ENCODE measurements at regions not wholly inside any gene's neighbourhood (a gene's known extent, or its start where the extent isn't known, plus 50 kb on each side); places are given as distances from the start of the nearest gene placed in this dataset.
"Not testable (repeated sequence)": the region's sequence is repeated elsewhere in the genome, so short reads cannot be mapped to it uniquely, and the experiment has no call there.

GRCh38 chr5:162816816-162817215, 620.6 kb upstream of the CCNG1 start:
- H3K4me3 ChIP-seq (ENCODE audit: low read length): no peak overlapping the region
- no peak for DNase-seq (ENCODE audit: low read depth)
- no peak for TF ChIP-seq CTCF (IDR thresholded peaks at IDR 0.05; ENCODE audit: insufficient read depth, low read depth, low read length, missing control alignments)

- TF ChIP-seq CTCF (IDR thresholded peaks at IDR 0.05; ENCODE audit: insufficient read depth, low read depth, low read length, missing control alignments): no peak
- H3K4me3 ChIP-seq (ENCODE audit: low read length): no peak overlapping the region
- no peak for DNase-seq (ENCODE audit: low read depth)
Observed at GRCh38 chr5:162817364-162817763, 620.0 kb upstream of the CCNG1 start.

- not testable (repeated sequence) for DNase-seq (ENCODE audit: low read depth); H3K4me3 ChIP-seq (ENCODE audit: low read length)
Observed at GRCh38 chr5:162821664-162822063, 615.7 kb upstream of the CCNG1 start.

GRCh38 chr5:162824360-162824759, 613.0 kb upstream of the CCNG1 start:
- no peak overlapping the region for H3K4me3 ChIP-seq (ENCODE audit: low read length)
- TF ChIP-seq CTCF (IDR thresholded peaks at IDR 0.05; ENCODE audit: insufficient read depth, low read depth, low read length, missing control alignments): no peak
- no peak for DNase-seq (ENCODE audit: low read depth)

GRCh38 chr5:162837155-162837554, 600.2 kb upstream of the CCNG1 start:
- H3K4me3 ChIP-seq (ENCODE audit: low read length): no peak overlapping the region
- no peak for DNase-seq (ENCODE audit: low read depth)
- TF ChIP-seq CTCF (IDR thresholded peaks at IDR 0.05; ENCODE audit: insufficient read depth, low read depth, low read length, missing control alignments): no peak

GRCh38 chr5:162842727-162843126, 594.7 kb upstream of the CCNG1 start:
- DNase-seq (ENCODE audit: low read depth): no peak
- no peak for TF ChIP-seq CTCF (IDR thresholded peaks at IDR 0.05; ENCODE audit: insufficient read depth, low read depth, low read length, missing control alignments)
- no peak overlapping the region for H3K4me3 ChIP-seq (ENCODE audit: low read length)

GRCh38 chr5:162852134-162852533, 585.3 kb upstream of the CCNG1 start:
- no peak for DNase-seq (ENCODE audit: low read depth)
- no peak overlapping the region for H3K4me3 ChIP-seq (ENCODE audit: low read length)
- TF ChIP-seq CTCF (IDR thresholded peaks at IDR 0.05; ENCODE audit: insufficient read depth, low read depth, low read length, missing control alignments): no peak

GRCh38 chr5:162858770-162859169, 578.6 kb upstream of the CCNG1 start:
- TF ChIP-seq CTCF (IDR thresholded peaks at IDR 0.05; ENCODE audit: insufficient read depth, low read depth, low read length, missing control alignments): no peak
- H3K4me3 ChIP-seq (ENCODE audit: low read length): no peak overlapping the region
- no peak for DNase-seq (ENCODE audit: low read depth)

Data from epithelial cell of esophagus (primary cell).